ENCODE measurements at regions not wholly inside any gene's neighbourhood (a gene's known extent, or its start where the extent isn't known, plus 50 kb on each side); places are given as distances from the start of the nearest gene placed in this dataset.

DNA sequence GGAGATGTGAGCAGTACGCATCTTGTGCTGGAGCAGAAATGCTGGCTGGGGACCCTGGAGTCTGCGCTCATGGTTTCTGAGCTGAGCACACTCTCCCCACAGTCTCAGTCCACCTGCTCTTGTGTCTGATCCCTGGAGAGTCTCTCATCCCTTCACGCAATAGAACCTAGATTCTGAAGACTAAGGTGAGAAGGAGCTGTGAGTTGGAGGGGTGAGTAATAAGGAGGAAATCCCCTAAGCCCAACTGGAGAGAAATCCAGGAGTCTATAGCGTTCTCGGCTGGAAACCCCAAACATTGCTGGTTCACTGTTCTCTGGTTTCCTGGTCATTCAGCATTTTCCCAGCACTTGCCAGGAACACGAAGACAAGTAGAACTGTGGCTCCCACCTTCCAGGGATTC is 68.3 kb upstream of the SMNDC1 start:
- no peaks in the 10 kb centered on the region for H3K36me3 ChIP-seq
- in situ Hi-C loops (cut with MboI; ENCODE audit: low pct_ligation_motif_present in 1 of 4, low pct_unique_long_range_greater_than_20kb in 1 of 4, low sequenced_read_pairs in 3 of 4) (no loop called here), intact Hi-C loops (cut with DNase I; ENCODE audit: low total_unique reads) (no loop called here)
- no peak overlapping the region for H3K27ac ChIP-seq
- H3K9me3 ChIP-seq: no peaks in the 10 kb centered on the region
- H3K4me3 ChIP-seq: no peak overlapping the region
- H3K27me3 ChIP-seq: no peaks in the 10 kb centered on the region
- 90% methylated on average over 6 of the region's 6 CpGs; no CpG with 5 or more reads in 1 of the 2 donors for WGBS, 2 donors (ENCODE audit: low coverage in 1 of 2)
- no peaks in the 10 kb centered on the region for H3K4me1 ChIP-seq
- TF ChIP-seq CTCF (IDR thresholded peaks at IDR 0.05) (no peak), POLR2AphosphoS5 (IDR thresholded peaks at IDR 0.05) (no peak), POLR2A (IDR thresholded peaks at IDR 0.05) (no peak), EP300 (IDR thresholded peaks at IDR 0.05; ENCODE audit: low read depth) (no peak)
- no peak for DNase-seq

- no peak for DNase-seq
- intact Hi-C loops (cut with DNase I; ENCODE audit: low total_unique reads): no loop called here
- WGBS, 2 donors (ENCODE audit: low coverage in 1 of 2): 87 to 94% methylated on average over 3 to 8 of the region's 8 CpGs
Observed at GRCh38 chr10:110373857-110374654, 69.3 kb upstream of the SMNDC1 start.

GRCh38 chr10:110375121-110375520 is 70.4 kb upstream of the SMNDC1 start:
- Histone ChIP-seq H3K4me3 (no peak overlapping the region), H3K27ac (no peak overlapping the region), H3K9me3 (no peaks in the 10 kb centered on the region), H3K27me3 (no peaks in the 10 kb centered on the region), H3K4me1 (no peaks in the 10 kb centered on the region), H3K36me3 (no peaks in the 10 kb centered on the region)
- 91% methylated on average over 2 of the region's 2 CpGs; no CpG with 5 or more reads in 1 of the 2 donors for WGBS, 2 donors (ENCODE audit: low coverage in 1 of 2)
- no peak for DNase-seq
- no peak for TF ChIP-seq CTCF (IDR thresholded peaks at IDR 0.05)
- no peak for TF ChIP-seq EP300 (IDR thresholded peaks at IDR 0.05; ENCODE audit: low read depth)
- TF ChIP-seq POLR2A (IDR thresholded peaks at IDR 0.05): no peak
- TF ChIP-seq POLR2AphosphoS5 (IDR thresholded peaks at IDR 0.05): no peak
- intact Hi-C loops (cut with DNase I; ENCODE audit: low total_unique reads): no loop called here
- in situ Hi-C loops (cut with MboI; ENCODE audit: low pct_ligation_motif_present in 1 of 4, low pct_unique_long_range_greater_than_20kb in 1 of 4, low sequenced_read_pairs in 3 of 4): no loop called here

More at GRCh38 chr10:110373857-110374654, 69.3 kb upstream of the SMNDC1 start:
- Histone ChIP-seq H3K4me1 (no peaks in the 10 kb centered on the region), H3K36me3 (no peaks in the 10 kb centered on the region), H3K27ac (no peak overlapping the region), H3K9me3 (no peaks in the 10 kb centered on the region), H3K4me3 (no peak overlapping the region), H3K27me3 (no peaks in the 10 kb centered on the region)
- TF ChIP-seq CTCF (IDR thresholded peaks at IDR 0.05) (no peak), POLR2A (IDR thresholded peaks at IDR 0.05) (no peak), POLR2AphosphoS5 (IDR thresholded peaks at IDR 0.05) (no peak), EP300 (IDR thresholded peaks at IDR 0.05; ENCODE audit: low read depth) (no peak)
- in situ Hi-C loops (cut with MboI; ENCODE audit: low pct_ligation_motif_present in 1 of 4, low pct_unique_long_range_greater_than_20kb in 1 of 4, low sequenced_read_pairs in 3 of 4): no loop called here

- 64 to 75% methylated on average over 7 to 21 of the region's 21 CpGs for WGBS, 2 donors (ENCODE audit: low coverage in 1 of 2)
- Histone ChIP-seq H3K27me3 (no peaks in the 10 kb centered on the region), H3K27ac (no peak overlapping the region), H3K4me1 (no peaks in the 10 kb centered on the region), H3K36me3 (no peaks in the 10 kb centered on the region), H3K4me3 (no peak overlapping the region), H3K9me3 (no peaks in the 10 kb centered on the region)
- DNase-seq: no peak
- in situ Hi-C loops (cut with MboI; ENCODE audit: low pct_ligation_motif_present in 1 of 4, low pct_unique_long_range_greater_than_20kb in 1 of 4, low sequenced_read_pairs in 3 of 4): no loop called here
- intact Hi-C loops (cut with DNase I; ENCODE audit: low total_unique reads): no loop called here
- TF ChIP-seq CTCF (IDR thresholded peaks at IDR 0.05): no peak
- TF ChIP-seq POLR2A (IDR thresholded peaks at IDR 0.05): no peak
- TF ChIP-seq POLR2AphosphoS5 (IDR thresholded peaks at IDR 0.05): no peak
Observed at GRCh38 chr10:110376021-110376766, 71.5 kb upstream of the SMNDC1 start.
